ENCODE measurements at regions not wholly inside any gene's neighbourhood (a gene's known extent, or its start where the extent isn't known, plus 50 kb on each side); places are given as distances from the start of the nearest gene placed in this dataset.

DNA sequence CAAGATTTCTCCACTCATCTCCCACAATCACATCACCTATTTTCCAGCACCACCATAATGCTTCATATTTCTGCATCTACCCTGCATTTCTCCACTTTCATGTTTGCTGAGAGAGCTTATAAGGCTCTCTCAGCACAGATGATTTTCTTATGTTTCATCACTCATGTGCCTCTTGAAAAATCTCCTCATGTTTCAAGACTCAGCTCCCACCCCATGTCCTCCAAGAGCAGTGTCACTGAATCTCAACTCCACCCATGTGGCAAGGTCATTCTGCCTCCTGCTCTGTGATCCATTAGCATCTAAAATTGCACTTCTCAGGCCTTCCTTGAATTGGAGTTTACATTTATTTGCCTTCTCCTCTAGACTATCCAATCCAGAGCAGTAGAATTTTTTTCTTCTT is 178.7 kb upstream of the IRAK1BP1 start:
- TF ChIP-seq, protein P1, sequence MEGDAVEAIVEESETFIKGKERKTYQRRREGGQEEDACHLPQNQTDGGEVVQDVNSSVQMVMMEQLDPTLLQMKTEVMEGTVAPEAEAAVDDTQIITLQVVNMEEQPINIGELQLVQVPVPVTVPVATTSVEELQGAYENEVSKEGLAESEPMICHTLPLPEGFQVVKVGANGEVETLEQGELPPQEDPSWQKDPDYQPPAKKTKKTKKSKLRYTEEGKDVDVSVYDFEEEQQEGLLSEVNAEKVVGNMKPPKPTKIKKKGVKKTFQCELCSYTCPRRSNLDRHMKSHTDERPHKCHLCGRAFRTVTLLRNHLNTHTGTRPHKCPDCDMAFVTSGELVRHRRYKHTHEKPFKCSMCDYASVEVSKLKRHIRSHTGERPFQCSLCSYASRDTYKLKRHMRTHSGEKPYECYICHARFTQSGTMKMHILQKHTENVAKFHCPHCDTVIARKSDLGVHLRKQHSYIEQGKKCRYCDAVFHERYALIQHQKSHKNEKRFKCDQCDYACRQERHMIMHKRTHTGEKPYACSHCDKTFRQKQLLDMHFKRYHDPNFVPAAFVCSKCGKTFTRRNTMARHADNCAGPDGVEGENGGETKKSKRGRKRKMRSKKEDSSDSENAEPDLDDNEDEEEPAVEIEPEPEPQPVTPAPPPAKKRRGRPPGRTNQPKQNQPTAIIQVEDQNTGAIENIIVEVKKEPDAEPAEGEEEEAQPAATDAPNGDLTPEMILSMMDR (conservative IDR thresholded peaks at IDR 0.05 in 1 of 2, IDR thresholded peaks at IDR 0.05 in 1 of 2; ENCODE audit: low read depth in 1 of 2, low read length in 2 of 2): no peak
- no peak for TF ChIP-seq EZH2 (IDR thresholded peaks at IDR 0.05; ENCODE audit: low read length, missing control alignments)

Measured in fibroblast of lung (primary cell).